ENCODE measurements at regions not wholly inside any gene's neighbourhood (a gene's known extent, or its start where the extent isn't known, plus 50 kb on each side); places are given as distances from the start of the nearest gene placed in this dataset.

DNA sequence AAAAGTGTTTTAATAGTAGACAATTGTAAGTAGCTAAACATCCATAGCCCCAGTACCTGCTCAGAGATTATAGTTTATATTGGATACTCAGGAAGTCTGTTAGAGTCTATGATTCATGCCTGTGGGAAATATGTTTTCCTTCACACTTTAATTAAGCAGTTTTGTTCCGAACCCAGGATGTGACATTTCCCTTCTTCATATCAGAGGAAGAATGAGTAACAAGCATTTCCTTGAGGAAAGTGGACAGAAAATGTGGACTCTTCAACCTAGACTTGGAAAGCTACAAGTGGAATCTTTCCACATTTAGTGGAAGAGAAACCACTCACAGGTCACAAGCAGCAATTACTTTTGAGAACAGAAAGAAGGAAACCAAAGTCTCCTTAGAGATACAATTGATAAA is 419.4 kb downstream of the C4orf33 start:
- TF ChIP-seq, protein P1, sequence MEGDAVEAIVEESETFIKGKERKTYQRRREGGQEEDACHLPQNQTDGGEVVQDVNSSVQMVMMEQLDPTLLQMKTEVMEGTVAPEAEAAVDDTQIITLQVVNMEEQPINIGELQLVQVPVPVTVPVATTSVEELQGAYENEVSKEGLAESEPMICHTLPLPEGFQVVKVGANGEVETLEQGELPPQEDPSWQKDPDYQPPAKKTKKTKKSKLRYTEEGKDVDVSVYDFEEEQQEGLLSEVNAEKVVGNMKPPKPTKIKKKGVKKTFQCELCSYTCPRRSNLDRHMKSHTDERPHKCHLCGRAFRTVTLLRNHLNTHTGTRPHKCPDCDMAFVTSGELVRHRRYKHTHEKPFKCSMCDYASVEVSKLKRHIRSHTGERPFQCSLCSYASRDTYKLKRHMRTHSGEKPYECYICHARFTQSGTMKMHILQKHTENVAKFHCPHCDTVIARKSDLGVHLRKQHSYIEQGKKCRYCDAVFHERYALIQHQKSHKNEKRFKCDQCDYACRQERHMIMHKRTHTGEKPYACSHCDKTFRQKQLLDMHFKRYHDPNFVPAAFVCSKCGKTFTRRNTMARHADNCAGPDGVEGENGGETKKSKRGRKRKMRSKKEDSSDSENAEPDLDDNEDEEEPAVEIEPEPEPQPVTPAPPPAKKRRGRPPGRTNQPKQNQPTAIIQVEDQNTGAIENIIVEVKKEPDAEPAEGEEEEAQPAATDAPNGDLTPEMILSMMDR (optimal IDR thresholded peaks at IDR 0.05 in 1 of 3, IDR thresholded peaks at IDR 0.05 in 1 of 3, conservative IDR thresholded peaks at IDR 0.05 in 1 of 3; ENCODE audit: extremely low read depth in 1 of 3, insufficient read depth in 2 of 3, low read length in 3 of 3) = no peak
- no peak for TF ChIP-seq EZH2 (IDR thresholded peaks at IDR 0.05; ENCODE audit: low read length)
